ENCODE measurements at regions not wholly inside any gene's neighbourhood (a gene's known extent, or its start where the extent isn't known, plus 50 kb on each side); places are given as distances from the start of the nearest gene placed in this dataset.

- TF ChIP-seq CTCF (IDR thresholded peaks at IDR 0.05) (no peak), POLR2A (IDR thresholded peaks at IDR 0.05) (no peak)
Observed at GRCh38 chr7:68319061-68319460, 1279.2 kb upstream of the AUTS2 start.
